ENCODE measurements at regions not wholly inside any gene's neighbourhood (a gene's known extent, or its start where the extent isn't known, plus 50 kb on each side); places are given as distances from the start of the nearest gene placed in this dataset.
A peak's percentile ranks its signal among the peaks of the same experiment; 100 is the strongest.

- DNase-seq: peak; percentile 85
Observed at GRCh38 chr3:18295171-18295920, 129.8 kb downstream of the SATB1 start.

- DNase-seq: no peak
Observed at GRCh38 chr3:18290157-18290556, 135.0 kb downstream of the SATB1 start.

GRCh38 chr3:18288243-18288642 lies 136.9 kb downstream of the SATB1 start:
- no peak for DNase-seq

- DNase-seq: no peak
Observed at GRCh38 chr3:18284716-18285115, 140.4 kb downstream of the SATB1 start.

GRCh38 chr3:18283680-18284079 lies 141.5 kb downstream of the SATB1 start:
- DNase-seq: no peak

- DNase-seq: no peak
Observed at GRCh38 chr3:18282507-18282906, 142.6 kb downstream of the SATB1 start.

- no peak for DNase-seq
Observed at GRCh38 chr3:18279226-18279737, 145.9 kb downstream of the SATB1 start.

GRCh38 chr3:18264853-18265252 lies 160.3 kb downstream of the SATB1 start:
- DNase-seq: no peak

- DNase-seq: no peak
Observed at GRCh38 chr3:18264361-18264760, 160.8 kb downstream of the SATB1 start.

GRCh38 chr3:18258492-18258891 lies 166.6 kb downstream of the SATB1 start:
- DNase-seq: no peak

GRCh38 chr3:18252578-18252977 lies 172.6 kb downstream of the SATB1 start:
- no peak for DNase-seq

GRCh38 chr3:18250991-18251390 lies 174.1 kb downstream of the SATB1 start:
- DNase-seq: no peak

GRCh38 chr3:18249126-18249525 lies 176.0 kb downstream of the SATB1 start:
- DNase-seq: no peak

- DNase-seq: no peak
Observed at GRCh38 chr3:18247776-18248310, 177.3 kb downstream of the SATB1 start.

GRCh38 chr3:18247139-18247695 lies 177.9 kb downstream of the SATB1 start:
- no peak for DNase-seq

GRCh38 chr3:18246336-18247060 lies 178.6 kb downstream of the SATB1 start:
- DNase-seq: no peak

- no peak for DNase-seq
Observed at GRCh38 chr3:18245721-18246120, 179.4 kb downstream of the SATB1 start.

- DNase-seq: peak; percentile 36
Observed at GRCh38 chr3:18241837-18242236, 183.3 kb downstream of the SATB1 start.

- DNase-seq: no peak
Observed at GRCh38 chr3:18239674-18240073, 185.5 kb downstream of the SATB1 start.

GRCh38 chr3:18238746-18239331 lies 186.3 kb downstream of the SATB1 start:
- DNase-seq: peak; percentile 33

GRCh38 chr3:18238332-18238731 lies 186.8 kb downstream of the SATB1 start:
- DNase-seq: no peak

GRCh38 chr3:18237251-18238005 lies 187.7 kb downstream of the SATB1 start:
- peak; percentile 62 for DNase-seq

Data from fibroblast of skin of abdomen (primary cell).